Muscle of back (tissue), 3 donors: ENCODE measurements at regions not wholly inside any gene's neighbourhood (a gene's known extent, or its start where the extent isn't known, plus 50 kb on each side); places are given as distances from the start of the nearest gene placed in this dataset.
"Not testable (repeated sequence)": the region's sequence is repeated elsewhere in the genome, so short reads cannot be mapped to it uniquely, and the experiment has no call there.

Experiments used
- DNase-seq, 3 donors: peaks; one replicate each; pipeline versions ENCODE4 v3.0.0 to v3.0.0-alpha.2; 2013

DNA sequence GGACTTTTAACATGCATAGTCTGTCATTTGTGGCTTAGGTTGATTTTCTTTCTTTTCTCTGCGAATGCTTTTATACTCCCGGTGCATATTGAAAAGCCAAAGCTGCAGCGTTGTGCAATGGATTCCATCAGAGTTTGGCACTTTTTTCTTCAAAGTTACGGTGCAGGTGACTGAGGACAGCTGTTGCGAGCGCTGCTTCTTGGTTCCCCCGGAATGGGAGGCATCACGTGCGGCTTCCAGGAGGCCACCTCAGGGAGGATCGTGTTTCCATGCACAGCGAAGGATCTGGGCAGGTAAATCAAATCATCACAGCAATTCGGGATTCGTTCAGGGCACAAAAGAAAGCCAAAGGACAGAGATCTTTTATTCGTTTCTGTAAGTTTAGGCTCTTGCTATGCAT lies 109.6 kb upstream of the ALKAL2 start:
- DNase-seq: no peak

DNA sequence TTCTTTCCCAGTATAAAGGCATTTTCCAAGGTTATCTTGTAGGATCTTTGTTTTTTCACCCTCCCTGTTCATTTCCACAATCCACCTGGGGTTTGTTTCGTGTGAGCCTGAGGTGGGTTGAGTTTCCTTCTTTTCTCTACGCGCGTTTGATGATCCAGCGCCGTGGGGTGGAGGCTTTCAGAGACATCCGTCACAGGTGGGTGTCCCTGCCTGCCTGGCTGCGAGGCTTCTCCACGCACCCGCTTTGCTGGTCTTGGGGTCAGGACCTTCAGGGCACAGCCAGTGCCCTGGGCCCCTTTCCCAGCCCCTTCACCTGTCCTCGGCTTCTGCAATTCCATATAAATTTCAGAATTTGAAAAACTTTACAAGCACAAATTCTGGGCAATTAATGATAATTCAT lies 109.0 kb upstream of the ALKAL2 start:
- no peak for DNase-seq

DNA sequence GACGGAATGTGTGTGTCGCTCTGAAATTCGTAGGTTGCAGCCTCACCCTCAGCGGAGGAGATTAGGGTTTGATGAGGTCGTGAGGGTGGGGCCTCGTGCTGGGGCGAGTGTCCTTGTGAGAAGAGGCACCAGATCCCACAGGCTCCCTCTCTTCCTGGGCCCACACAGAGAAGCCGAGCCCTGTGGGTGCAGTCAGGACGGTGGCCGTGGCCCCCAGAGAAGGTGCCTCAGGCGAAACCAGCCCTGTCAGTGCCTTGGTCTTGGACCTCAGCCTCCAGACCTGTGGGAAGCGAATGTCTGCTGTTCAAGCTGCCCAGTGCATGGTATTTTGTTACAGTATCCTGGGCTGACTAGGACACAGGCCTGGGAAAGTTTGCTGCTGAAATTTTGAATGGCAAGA lies 108.0 kb upstream of the ALKAL2 start:
- DNase-seq: no peak

DNA sequence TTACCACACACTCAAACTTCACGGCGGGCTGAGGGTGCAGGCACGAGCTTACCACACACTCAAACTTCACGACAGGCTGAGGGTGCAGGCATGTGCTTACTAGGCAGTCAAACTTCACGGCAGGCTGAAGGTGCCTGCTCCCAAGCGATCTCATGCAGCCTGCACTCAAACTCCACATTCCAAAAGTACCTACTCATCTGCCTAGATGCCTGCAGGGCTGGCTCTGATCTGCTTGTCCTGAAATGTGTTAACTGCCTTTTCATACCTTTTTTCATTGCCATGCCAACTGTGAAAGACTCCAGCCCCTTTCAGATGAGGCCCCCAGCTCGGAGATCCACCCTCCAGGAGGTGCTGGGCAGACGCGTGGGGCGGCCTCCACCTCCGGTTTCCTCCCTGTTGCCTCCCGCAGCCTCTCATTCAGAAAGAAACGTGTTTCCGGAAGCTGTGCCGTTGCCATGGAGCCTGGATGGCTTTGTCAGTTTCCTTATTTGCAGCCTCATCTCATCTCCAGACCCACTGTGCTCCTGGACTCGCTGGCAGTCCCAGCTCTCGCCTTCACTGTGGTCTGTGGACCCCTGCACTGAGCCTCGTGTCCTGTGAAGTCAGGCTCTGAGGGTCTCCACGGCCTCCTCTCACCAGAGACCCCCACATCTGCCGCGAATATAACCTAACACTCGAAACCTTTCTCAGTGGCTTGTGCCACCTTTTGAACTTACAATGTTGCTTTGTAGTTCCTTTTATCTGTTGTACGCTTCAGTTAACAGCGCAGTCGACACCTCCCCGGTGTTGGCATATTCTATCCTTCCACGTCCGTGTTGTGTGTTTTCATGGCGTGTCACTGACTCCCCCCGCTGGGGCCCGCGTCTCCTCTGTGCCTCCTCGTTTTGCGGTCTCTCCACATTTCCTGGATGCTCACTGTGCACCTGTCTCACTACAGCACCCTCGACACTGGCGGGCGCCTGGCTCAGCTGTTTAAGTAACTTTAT lies 106.1 kb upstream of the ALKAL2 start:
- no peak for DNase-seq

DNA sequence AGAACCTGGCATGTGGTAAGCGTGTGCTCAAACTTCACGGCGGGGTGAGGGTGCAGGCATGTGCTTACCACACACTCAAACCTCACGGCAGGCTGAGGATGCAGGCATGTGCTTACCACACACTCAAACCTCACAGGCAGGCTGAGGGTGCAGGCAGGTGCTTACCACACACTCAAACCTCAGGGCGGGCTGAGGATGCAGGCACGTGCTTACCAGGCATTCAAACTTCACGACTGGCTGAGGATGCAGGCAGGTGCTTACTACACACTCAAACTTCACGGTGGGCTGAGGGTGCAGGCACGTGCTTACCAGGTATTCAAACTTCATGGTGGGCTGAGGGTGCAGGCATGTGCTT lies 105.0 kb upstream of the ALKAL2 start:
- no peak for DNase-seq

DNA sequence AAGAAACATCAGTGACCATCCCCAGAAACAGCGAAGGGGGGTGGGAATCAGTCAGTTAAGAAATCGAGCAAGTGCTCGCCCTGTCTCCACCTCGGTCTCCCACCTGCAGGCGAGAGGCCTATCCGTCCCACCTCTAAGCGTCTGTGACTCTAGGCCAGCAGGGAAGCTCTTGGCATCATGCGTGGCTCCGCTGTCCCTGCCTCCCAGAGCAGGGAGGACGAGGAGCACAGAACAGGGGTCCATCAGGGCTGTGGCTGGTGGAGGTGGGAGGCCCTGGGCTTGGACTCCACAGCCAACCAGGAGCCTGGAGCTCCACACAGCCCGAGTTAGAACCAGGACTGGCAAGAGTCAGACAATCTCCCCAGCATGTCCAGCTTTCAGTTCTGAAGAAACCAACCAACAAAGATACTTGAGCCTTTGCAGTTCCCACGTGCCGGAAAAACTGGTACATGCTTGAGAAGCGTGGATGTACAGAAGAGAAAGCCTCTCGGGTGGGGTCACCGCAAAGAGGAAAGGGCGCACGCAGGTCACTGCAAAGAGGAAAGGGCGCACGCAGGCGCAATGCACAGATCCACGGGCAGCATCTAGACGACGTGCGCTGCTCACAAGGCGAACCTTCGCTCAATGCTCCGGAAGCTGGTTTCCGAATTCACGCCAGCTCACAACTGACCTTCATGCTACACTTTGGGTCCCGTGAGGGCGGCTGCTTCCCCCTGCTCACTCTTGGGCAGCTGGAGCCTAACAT lies 104.5 kb upstream of the ALKAL2 start:
- DNase-seq: no peak

DNA sequence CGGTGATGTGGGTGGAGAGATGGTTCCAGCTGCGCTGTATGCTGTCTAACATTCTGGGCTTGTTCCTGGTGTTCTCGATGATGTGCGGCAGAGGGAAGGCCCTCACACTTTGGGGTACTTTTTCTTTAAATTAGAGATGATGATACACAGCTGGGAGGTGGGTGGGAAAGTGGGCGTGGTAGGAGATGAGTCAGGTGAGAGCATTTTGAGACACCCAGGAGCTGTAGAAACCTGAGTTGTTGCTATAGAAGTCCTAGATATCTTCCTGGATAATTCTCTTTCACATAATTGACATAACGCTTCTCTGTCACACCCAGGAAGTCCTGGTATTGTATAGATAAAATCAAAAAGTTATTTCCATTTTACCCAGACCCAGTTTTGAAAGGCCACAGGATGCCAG lies 103.8 kb upstream of the ALKAL2 start:
- no peak for DNase-seq

DNA sequence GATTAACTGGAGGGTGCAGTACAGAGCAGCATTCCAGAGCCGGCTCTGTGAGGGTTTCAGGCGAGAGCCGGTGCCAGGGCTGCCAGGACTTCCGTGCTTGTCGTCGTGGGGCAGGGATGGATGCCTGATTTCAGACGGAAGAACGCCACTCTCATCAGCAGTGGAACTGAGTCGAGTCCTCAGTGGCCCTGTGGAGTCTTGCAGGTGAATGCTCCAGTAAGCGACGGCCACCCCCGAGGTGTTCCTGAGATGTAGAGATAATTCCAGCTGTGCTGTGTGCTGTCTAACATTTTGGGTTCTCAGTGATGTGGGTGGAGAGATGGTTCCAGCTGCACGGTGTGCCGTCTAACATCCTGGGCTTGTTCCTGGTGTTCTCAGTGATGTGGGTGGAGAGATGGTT lies 103.1 kb upstream of the ALKAL2 start:
- no peak for DNase-seq

DNA sequence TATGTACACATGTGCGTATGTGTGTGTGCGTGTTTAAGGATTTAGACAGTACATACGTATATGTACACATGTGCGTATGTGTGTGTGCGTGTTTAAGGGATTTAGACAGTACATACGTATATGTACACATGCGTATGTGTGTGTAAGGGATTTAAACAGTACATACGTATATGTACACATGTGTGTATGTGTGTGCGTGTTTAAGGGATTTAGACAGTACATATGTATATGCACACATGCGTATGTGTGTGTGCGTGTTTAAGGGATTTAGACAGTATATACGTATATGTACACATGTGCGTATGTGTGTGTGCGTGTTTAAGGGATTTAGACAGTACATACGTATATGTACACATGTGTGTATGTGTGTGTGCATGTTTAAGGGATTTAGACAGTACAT lies 102.1 kb upstream of the ALKAL2 start:
- not testable (repeated sequence) for DNase-seq

DNA sequence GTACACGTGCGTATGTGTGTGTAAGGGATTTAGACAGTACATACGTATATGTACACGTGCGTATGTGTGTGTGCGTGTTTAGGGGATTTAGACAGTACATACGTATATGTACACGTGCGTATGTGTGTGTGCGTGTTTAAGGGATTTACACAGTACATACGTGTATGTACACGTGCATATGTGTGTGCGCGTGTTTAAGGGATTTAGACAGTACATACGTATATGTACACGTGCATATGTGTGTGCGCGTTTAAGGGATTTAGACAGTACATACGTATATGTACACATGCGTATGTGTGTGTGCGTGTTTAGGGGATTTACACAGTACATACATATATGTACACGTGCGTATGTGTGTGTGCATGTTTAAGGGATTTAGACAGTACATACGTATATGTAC lies 100.9 kb upstream of the ALKAL2 start:
- DNase-seq: not testable (repeated sequence)

DNA sequence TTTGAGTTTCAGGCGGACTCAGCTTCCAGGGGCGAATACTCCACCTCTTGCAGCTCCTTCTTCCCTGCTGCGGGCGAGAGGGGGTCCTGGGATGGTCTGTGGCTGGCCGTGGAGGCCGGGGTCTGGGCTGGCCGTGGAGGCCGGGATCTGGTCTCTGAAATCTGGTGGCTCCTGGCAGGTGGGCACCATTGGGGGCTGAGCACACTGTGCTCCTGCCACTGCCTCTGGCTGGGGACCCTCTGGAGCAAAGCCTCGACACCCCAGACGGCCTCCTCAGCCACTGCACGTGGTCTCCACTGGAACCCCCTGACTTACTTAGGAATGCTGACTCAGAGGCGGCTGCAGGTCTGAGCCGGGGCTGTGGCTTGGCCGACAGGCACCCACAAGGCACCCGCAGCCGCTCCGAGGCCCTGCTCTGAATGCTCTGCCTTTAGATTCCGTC lies 100.1 kb upstream of the ALKAL2 start:
- no peak for DNase-seq

DNA sequence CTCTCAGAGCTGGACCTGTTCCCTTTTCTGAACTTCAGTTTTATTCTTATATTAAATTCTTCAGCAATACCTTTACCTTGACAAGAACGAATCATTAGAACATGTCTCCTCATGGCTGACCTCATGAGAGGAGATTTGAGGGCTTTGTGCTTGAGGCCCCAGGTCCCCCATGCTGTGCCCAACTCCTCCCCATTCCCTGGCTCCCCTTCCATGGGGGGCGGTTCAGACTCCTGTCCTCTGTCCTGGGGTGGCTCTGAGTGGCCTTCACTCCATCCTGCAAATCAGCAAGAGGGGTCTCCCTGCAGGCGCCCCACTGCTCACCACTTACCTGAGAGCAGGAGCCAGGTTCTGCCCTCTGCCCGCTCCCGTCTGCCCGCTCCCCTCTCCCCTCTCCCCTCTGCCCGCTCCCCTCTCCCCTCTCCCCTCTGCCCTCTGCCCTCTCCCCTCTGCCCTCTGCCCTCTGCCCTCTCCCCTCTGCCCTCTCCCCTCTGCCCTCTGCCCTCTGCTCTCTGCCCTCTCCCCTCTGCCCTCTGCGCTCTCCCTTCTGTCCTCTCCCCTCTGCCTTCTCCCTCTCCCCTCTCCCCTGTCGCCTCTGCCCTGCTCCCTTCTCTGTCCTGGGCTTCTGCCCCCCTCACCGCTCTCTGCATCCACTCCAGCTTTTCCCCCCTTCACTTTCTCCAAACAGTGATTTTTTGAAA lies 98.7 kb upstream of the ALKAL2 start:
- DNase-seq: no peak

DNA sequence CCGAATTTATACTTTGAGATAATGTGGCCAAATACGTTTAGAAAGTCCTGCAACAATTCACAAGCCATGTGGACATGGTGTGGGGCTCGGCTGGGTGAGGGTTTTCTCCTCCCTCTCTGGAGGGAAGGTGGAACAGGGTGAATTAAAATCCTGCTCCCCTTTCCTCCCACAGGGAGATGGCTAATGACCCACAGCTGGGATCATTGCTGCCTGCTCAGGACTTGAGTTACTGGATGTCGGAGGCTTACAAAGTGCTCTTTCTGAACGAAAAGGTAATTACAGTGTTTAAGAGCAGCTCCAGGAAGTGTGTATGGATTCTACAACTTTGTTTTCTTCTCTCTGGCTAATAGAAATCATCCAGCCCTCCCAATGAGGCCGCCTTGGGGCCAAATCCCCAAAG lies 97.9 kb upstream of the ALKAL2 start:
- no peak for DNase-seq

DNA sequence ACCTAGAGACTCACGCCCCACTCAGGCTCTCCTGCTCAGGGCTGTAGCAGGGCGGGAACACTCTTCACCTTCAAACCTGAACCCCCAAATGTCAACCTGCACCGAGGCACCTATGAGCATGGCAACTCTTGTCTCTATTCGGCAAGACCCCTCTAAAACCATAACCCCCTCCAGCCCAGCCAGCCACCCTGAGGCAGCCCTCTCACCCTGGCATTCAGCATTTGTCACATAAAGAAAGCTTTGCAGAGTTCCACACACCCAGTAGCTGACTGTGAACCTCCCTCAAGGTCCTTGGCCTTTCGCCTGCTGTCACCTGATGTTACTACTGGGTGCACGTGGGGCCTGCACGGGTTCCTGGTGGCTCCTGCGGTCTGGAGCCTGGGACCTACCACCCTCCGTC lies 97.2 kb upstream of the ALKAL2 start:
- DNase-seq: no peak

DNA sequence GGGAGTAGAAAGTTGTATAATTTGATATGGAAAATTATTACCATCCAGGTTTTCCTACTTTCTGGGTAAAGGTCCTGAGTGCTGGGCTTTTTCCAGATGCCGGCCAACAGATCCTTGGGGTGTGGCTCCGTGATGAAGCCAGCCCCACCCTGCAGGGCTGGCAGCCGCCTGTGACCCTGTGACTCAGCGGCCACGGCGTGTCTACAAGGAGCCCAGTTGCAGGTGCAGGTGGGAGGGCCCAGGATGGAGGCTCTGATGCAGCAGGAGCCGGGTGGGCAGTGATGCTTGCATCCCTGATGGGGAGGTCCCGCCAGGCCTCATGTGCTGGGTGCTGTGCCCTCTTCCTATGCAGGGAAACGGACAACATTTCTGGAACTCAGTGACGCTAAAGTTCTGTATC lies 96.0 kb upstream of the ALKAL2 start:
- no peak for DNase-seq

DNA sequence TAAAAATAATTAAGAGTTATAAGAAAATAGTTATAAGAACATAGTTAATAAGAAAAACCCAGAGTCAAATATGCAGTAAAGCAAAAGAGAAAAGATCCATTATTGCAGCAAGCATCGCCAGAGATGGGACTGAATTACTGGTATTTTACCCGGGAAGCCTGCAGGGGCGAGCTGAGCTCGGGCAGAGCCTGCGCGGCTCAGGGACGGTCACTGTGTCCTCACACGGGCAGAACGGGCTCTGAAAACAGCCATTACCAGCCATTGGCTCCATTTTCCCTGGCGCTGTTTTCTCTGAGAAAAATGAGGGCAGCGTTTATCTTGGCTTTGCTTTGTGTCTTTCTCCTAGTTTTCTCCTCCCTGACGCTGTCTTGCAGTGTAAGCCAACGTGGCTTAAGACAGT lies 95.3 kb upstream of the ALKAL2 start:
- no peak for DNase-seq

DNA sequence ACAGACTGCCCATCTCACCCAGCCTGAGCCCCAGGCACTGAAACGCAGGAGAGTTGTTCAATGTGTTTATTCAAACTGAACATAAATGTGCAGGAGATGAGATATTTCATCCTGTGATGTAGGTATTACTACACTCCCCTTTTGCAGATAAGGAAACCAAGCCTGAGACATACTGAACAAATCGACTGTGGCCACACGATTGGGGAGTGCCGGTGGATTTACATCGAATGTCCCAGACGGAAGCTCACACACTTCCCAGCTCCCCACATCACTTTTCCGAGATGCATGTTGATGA lies 94.8 kb upstream of the ALKAL2 start:
- no peak for DNase-seq

DNA sequence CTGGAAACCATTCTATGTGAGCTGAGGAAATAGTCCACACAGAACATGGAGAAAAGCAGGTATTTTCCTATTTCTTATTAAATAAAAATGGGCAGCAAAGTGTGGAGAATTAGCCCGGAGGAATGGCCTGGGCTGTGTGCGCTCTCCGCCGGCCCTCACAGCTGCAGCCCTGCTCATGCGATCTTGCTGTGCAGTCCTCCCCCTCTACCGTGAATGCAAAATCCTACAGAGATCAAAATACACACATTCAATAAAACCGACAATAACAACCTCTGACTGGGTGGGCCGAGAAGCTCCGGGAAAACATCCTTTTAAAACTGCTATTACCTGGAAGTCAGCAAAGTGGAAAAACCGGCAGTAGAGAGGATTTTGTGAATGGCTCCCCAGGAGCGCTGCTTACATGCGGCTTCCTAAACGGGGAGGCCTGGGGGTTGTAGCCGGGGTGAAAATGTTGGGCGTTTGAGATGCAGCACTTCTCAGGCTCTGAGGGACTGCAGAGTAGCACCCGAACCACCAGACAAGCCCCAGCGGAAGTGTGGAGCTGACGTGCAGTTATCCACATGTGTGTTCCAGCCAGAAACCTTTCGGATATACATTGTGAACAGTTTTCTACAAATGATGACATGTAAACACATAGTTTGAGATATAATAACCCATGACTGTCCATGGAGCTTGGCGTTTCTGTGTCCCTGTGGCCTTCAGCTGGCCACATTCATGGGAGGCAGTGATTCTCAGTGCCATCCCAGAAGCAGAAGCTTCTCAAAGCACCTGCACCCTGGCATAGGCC lies 94.2 kb upstream of the ALKAL2 start:
- no peak for DNase-seq

DNA sequence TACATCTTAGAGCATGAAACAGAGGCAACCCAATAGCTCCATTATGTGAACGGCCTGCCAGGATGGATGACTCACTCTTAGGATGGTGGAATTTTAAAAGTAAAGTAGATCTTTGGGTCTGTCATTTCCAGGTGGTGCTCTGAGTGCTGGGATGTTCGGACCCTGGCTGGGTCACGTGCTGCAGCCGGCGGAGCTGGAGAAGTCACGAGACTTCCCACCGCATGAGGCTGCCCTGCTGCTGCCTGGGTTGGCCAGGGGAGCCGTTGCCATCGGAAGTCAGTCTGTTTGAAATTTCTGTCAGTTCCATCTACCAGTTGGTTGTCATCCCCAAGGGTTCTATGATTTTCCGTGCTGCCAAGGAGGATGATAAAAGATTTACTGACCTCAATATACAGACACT lies 93.3 kb upstream of the ALKAL2 start:
- no peak for DNase-seq

DNA sequence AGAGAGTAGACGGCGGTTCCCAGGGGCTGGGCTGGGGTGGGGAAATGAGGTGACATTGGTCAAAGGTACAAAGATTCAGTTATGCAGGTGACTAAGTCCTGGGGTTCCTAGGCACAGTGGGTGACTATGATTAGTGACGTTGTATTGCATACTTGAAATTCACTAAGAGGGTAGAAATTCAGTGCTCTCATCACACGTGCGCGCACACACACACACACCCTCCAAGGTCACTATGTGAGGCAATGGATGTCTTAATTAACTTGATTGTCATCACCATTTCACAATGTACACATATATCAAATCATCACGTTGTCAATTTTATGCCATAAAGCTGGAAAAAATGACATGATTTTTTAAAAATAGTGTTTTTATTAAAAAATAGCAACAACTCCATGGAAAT lies 92.9 kb upstream of the ALKAL2 start:
- no peak for DNase-seq

DNA sequence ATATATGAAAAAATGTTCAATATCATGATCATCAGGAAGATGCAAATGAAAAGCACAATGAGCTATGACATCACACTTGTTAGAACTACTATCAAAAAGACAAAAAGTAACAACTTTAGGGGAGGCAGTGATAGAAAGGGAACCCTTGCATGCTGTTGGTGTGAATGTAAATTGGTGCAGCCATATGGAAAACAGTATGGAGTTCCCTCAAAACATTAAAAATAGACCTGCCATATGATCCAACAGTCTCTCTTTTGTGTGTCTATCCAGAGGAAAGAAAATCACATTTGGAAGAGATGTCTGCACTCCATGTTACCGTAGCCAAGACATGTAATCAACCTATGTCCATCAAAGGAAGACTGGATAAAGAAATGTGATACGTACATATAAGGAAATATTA lies 92.3 kb upstream of the ALKAL2 start:
- DNase-seq: no peak

DNA sequence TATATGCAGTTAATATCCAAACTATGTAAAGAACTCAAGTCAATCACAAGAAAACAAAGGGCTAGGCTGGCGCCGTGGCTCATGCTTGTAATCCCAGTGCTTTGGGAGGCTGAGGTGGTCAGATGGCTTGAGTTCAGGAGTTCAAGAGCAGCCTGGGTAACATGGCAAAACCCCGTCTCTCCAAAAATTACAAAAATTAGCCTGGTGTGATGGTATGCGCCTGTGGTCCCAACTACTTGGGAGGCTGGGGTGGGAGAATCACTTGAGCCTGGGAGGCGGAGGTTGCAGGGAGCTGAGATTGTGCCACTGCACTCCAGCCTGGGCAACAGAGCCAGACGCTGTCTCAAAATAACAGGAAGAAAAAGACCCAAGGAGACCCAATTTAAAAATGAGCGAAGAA lies 91.9 kb upstream of the ALKAL2 start:
- DNase-seq: no peak
